ENCODE measurements at regions not wholly inside any gene's neighbourhood (a gene's known extent, or its start where the extent isn't known, plus 50 kb on each side); places are given as distances from the start of the nearest gene placed in this dataset.

DNA sequence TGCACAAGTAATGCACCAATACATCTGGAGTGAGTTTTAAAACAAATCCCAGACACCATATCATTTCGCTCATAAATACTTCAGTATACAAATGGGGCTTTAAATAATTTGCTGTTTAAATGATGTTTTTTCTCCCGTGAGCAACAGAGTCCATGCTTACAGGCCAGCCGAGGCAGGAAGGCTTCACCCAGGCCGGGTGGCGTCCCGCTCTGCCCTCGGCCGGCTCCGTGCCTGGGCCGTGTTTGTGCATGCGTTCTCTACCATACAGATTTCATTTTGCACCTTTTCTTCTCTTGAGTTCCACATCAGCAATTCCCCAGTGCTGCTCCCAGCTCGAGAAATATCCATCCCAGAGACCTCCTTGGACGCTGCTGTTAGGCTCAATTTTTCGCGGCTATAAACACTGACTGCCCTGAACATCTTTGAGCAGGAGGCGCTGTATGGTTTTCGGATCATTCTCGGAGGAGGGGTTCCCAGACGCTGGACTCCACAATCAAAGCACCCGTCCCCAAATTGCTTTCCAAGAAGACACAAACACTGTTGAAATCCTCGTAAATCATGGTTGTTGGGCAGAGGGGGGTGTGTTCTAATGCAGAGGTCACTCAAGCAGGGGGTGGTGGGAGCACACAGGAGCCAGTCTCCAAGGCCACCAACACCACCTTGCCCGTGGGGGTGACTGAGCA, 91.6 kb downstream of the MICALL2 start:
- Histone ChIP-seq H4K20me1 (ENCODE audit: insufficient read depth, low read length) (no peaks in the 10 kb centered on the region), H3K27ac (ENCODE audit: low read length) (no peak overlapping the region), H3K36me3 (ENCODE audit: insufficient read depth, low read length) (no peaks in the 10 kb centered on the region), H2AFZ (ENCODE audit: low read depth, low read length) (no peak overlapping the region), H3K4me3 (ENCODE audit: low read depth in 1 of 2, low read length in 2 of 2) (no peak overlapping the region), H3K79me2 (ENCODE audit: insufficient read depth, low read length) (no peaks in the 10 kb centered on the region), H3K4me1 (ENCODE audit: insufficient read depth, low read length) (no peaks in the 10 kb centered on the region), H3K9me3 (ENCODE audit: insufficient read depth, low read length, severe bottlenecking) (no peaks in the 10 kb centered on the region), H3K4me2 (ENCODE audit: insufficient read depth, low read length) (no peak overlapping the region), H3K27me3 (ENCODE audit: insufficient read depth, low read length, poor library complexity) (no peaks in the 10 kb centered on the region), H3K9ac (ENCODE audit: low read depth, low read length) (no peak overlapping the region)
- no peak for TF ChIP-seq EZH2 (IDR thresholded peaks at IDR 0.05; ENCODE audit: borderline replicate concordance, low read depth, low read length, severe bottlenecking)
- TF ChIP-seq, protein P1, sequence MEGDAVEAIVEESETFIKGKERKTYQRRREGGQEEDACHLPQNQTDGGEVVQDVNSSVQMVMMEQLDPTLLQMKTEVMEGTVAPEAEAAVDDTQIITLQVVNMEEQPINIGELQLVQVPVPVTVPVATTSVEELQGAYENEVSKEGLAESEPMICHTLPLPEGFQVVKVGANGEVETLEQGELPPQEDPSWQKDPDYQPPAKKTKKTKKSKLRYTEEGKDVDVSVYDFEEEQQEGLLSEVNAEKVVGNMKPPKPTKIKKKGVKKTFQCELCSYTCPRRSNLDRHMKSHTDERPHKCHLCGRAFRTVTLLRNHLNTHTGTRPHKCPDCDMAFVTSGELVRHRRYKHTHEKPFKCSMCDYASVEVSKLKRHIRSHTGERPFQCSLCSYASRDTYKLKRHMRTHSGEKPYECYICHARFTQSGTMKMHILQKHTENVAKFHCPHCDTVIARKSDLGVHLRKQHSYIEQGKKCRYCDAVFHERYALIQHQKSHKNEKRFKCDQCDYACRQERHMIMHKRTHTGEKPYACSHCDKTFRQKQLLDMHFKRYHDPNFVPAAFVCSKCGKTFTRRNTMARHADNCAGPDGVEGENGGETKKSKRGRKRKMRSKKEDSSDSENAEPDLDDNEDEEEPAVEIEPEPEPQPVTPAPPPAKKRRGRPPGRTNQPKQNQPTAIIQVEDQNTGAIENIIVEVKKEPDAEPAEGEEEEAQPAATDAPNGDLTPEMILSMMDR (IDR thresholded peaks at IDR 0.05; ENCODE audit: borderline replicate concordance, extremely low read depth, low read length, poor library complexity, severe bottlenecking) = no peak
- DNase-seq (no peak), ATAC-seq (ENCODE audit: insufficient read depth, low read depth) (no peak)

DNA sequence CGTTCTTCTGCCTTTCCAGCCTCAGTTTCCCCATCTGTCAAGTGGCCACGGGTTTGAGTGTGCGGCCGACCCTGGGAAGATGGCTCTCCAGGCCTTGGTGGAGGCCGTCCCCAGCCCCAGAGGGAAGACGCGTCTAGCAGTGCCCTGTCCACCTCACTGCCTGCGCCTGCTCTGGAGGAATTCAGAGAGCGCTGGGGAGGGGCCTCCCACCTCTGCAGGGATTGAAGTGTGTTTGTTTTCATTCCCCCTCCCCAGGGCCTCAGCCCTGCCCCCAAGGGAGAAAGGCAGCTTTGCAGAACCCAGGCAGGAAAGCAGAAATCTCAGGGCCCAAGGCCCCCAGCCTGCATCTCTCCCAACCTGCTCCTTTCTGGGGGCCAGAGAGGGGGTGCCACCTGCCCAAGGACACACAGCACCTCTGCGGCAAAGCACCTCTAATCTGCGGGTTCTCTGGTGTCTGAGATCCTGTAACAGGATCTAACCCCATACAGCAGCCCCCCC, 91.0 kb downstream of the MICALL2 start:
- Histone ChIP-seq H3K27me3 (ENCODE audit: insufficient read depth, low read length, poor library complexity) (no peaks in the 10 kb centered on the region), H3K9ac (ENCODE audit: low read depth, low read length) (no peak overlapping the region), H2AFZ (ENCODE audit: low read depth, low read length) (no peak overlapping the region), H3K4me3 (ENCODE audit: low read depth in 1 of 2, low read length in 2 of 2) (no peak overlapping the region), H3K4me2 (ENCODE audit: insufficient read depth, low read length) (no peak overlapping the region), H3K36me3 (ENCODE audit: insufficient read depth, low read length) (no peaks in the 10 kb centered on the region), H4K20me1 (ENCODE audit: insufficient read depth, low read length) (no peaks in the 10 kb centered on the region), H3K79me2 (ENCODE audit: insufficient read depth, low read length) (no peaks in the 10 kb centered on the region), H3K9me3 (ENCODE audit: insufficient read depth, low read length, severe bottlenecking) (no peaks in the 10 kb centered on the region), H3K27ac (ENCODE audit: low read length) (no peak overlapping the region), H3K4me1 (ENCODE audit: insufficient read depth, low read length) (no peaks in the 10 kb centered on the region)
- ATAC-seq (ENCODE audit: insufficient read depth, low read depth) (no peak), DNase-seq (no peak)
- no peak for TF ChIP-seq EZH2 (IDR thresholded peaks at IDR 0.05; ENCODE audit: borderline replicate concordance, low read depth, low read length, severe bottlenecking)
- TF ChIP-seq, protein P1 (IDR thresholded peaks at IDR 0.05; ENCODE audit: borderline replicate concordance, extremely low read depth, low read length, poor library complexity, severe bottlenecking) = no peak

DNA sequence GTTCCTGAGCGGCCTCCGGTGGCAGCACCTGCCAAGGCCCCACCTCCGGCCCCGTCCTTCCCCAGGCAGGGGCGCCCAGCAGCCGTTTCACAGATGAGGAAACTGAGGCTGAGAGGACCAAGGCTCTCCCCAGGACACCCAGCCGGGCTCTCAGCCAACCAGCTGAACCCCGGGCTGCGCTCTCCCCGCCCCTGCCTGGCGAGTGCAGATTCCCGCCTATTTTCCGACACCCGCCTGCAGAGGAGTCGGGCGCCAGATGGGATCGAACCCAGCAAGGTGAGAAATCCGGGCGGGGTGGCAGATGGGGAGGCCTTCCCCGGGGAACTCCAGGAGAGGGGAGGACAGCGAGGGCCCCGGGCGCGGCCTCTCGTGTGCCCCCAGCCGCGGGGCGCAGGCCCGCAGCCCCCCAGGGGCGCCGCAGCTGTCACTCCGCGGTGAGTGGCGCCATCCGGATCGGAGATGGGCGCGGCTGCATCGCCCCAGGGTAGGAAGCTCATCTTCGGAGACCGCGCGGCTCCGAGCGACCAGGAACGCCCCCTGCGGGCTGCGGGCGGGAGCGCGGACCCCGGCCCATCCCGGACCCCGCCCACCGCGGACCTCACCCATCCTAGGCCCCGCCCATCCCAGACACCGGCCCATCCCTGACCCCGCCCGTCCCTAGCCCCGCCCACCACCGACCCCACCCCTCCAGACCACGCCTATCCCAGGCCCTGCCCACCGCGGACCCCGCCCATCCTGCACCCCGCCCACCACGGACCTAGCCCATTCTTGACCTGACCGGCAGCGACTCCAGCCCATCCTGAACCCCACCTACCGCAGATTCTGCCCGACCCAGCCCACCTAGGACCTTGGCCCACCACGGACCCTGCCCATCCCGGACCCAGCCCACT, 90.3 kb downstream of the MICALL2 start:
- no peaks in the 10 kb centered on the region for H4K20me1 ChIP-seq (ENCODE audit: insufficient read depth, low read length)
- H2AFZ ChIP-seq (ENCODE audit: low read depth, low read length) = no peak overlapping the region
- TF ChIP-seq EZH2 (IDR thresholded peaks at IDR 0.05; ENCODE audit: borderline replicate concordance, low read depth, low read length, severe bottlenecking) = no peak
- TF ChIP-seq, protein P1 (IDR thresholded peaks at IDR 0.05; ENCODE audit: borderline replicate concordance, extremely low read depth, low read length, poor library complexity, severe bottlenecking) = no peak
- ATAC-seq (ENCODE audit: insufficient read depth, low read depth) (no peak), DNase-seq (no peak)
- H3K4me1 ChIP-seq (ENCODE audit: insufficient read depth, low read length) = no peaks in the 10 kb centered on the region
- no peaks in the 10 kb centered on the region for H3K79me2 ChIP-seq (ENCODE audit: insufficient read depth, low read length)
- H3K9ac ChIP-seq (ENCODE audit: low read depth, low read length) = no peak overlapping the region
- H3K27ac ChIP-seq (ENCODE audit: low read length) = no peak overlapping the region
- no peak overlapping the region for H3K4me3 ChIP-seq (ENCODE audit: low read depth in 1 of 2, low read length in 2 of 2)
- no peak overlapping the region for H3K4me2 ChIP-seq (ENCODE audit: insufficient read depth, low read length)
- H3K9me3 ChIP-seq (ENCODE audit: insufficient read depth, low read length, severe bottlenecking) = no peaks in the 10 kb centered on the region
- no peaks in the 10 kb centered on the region for H3K36me3 ChIP-seq (ENCODE audit: insufficient read depth, low read length)
- H3K27me3 ChIP-seq (ENCODE audit: insufficient read depth, low read length, poor library complexity) = no peaks in the 10 kb centered on the region

Measured in DND-41 (cell line).